OCI-LY7 (cell line): ENCODE measurements at regions not wholly inside any gene's neighbourhood (a gene's known extent, or its start where the extent isn't known, plus 50 kb on each side); places are given as distances from the start of the nearest gene placed in this dataset.

Experiments
- BruUV-seq: library from RNA; stranded (reverse); fragments of 400-500 nt; replicated peaks from 2 replicates; lab custom pipeline; 2021; lab: Mats Ljungman, UMichigan
- CTCF ChIA-PET: fragments of 300-600 bp; sonication (Branson Sonifier 250); formaldehyde crosslinking; loops from one replicate; lab custom pipeline; 2022; ENCODE audit warnings: antibody characterized with exemption; ENCODE audit not compliant: unreplicated experiment; lab: Charles Lee
- POLR2A ChIA-PET: fragments of 300-600 bp; sonication (Branson Sonifier 250); formaldehyde crosslinking; loops from one replicate; lab custom pipeline; 2022; ENCODE audit warnings: antibody characterized with exemption; lab: Charles Lee
- DNase-seq: peaks from one replicate; pipeline ENCODE4 v3.0.0-alpha.2; 2015; ENCODE audit warnings: low spot score
- H2AFZ ChIP-seq: fragments of 200-600 bp; sonication (generic), shearing (Covaris generic); 2 replicates; pipeline ENCODE4 v1.6.1; 2014; ENCODE audit warnings: mild to moderate bottlenecking, antibody characterized with exemption, low read length, moderate library complexity
- H3K27ac ChIP-seq: fragments of 200-600 bp; sonication (generic); 2 replicates; pipeline ENCODE4 v1.5.1; 2014; ENCODE audit warnings: mixed run types, low read depth, mild to moderate bottlenecking, moderate library complexity, low read length, inconsistent platforms; ENCODE audit not compliant: poor library complexity, severe bottlenecking
- H3K36me3 ChIP-seq: fragments of 200-600 bp; sonication (generic); 2 replicates; pipeline ENCODE4 v1.6.1; 2014; ENCODE audit warnings: mild to moderate bottlenecking, antibody characterized with exemption, low read length, moderate library complexity, mixed read lengths; ENCODE audit not compliant: insufficient read depth
- H3K4me1 ChIP-seq: fragments of 200-600 bp; sonication (generic); 2 replicates; pipeline ENCODE4 v1.5.1; 2014; ENCODE audit warnings: mild to moderate bottlenecking, low read length; ENCODE audit not compliant: insufficient read depth, poor library complexity, severe bottlenecking
- H3K4me2 ChIP-seq: fragments of 200-600 bp; sonication (generic); 2 replicates; pipeline ENCODE4 v1.6.1; 2014; ENCODE audit warnings: mild to moderate bottlenecking, low read length
- H3K4me3 ChIP-seq: fragments of 200-600 bp; sonication (generic); 2 replicates; pipeline ENCODE4 v1.5.1; 2014; ENCODE audit warnings: mild to moderate bottlenecking, low read depth, low read length; ENCODE audit not compliant: poor library complexity, severe bottlenecking
- H3K79me2 ChIP-seq: fragments of 200-600 bp; sonication (generic); 2 replicates; pipeline ENCODE4 v1.6.1; 2016; ENCODE audit warnings: low read depth, mild to moderate bottlenecking, low read length, moderate library complexity, mixed read lengths; ENCODE audit not compliant: insufficient read depth
- H3K9me2 ChIP-seq: fragments of 200-600 bp; sonication (generic); 2 replicates; pipeline ENCODE4 v1.6.1; 2016; ENCODE audit warnings: mild to moderate bottlenecking, low read length, mixed read lengths; ENCODE audit not compliant: insufficient read depth
- H3K9me3 ChIP-seq: fragments of 200-600 bp; sonication (generic); 2 replicates; pipeline ENCODE4 v1.6.1; 2014; ENCODE audit warnings: mild to moderate bottlenecking, mixed run types, low read length, mixed read lengths
- H4K20me1 ChIP-seq: fragments of 200-600 bp; sonication (generic); 2 replicates; pipeline ENCODE4 v1.6.1; 2014; ENCODE audit warnings: mild to moderate bottlenecking, antibody characterized with exemption, low read length, moderate library complexity, mixed read lengths; ENCODE audit not compliant: insufficient read depth
- CTCF ChIP-seq: fragments of 200-600 bp; sonication (generic); conservative IDR thresholded peaks from 2 replicates; pipeline ENCODE4 v1.5.1; 2014; ENCODE audit warnings: mild to moderate bottlenecking, antibody characterized with exemption, low read length, moderate library complexity, mixed read lengths
- EZH2phosphoT487 ChIP-seq: fragments of 200-600 bp; sonication (generic); IDR thresholded peaks from 2 replicates; pipeline ENCODE4 v1.6.1; 2018; ENCODE audit warnings: low read depth, borderline replicate concordance, mild to moderate bottlenecking, mixed run types, antibody characterized with exemption, low read length, moderate library complexity, mixed read lengths
- intact Hi-C: fragments of 100-400 bp; cut with micrococcal nuclease; formaldehyde crosslinking; loops from one replicate; pipeline ENCODE4 v1.10.0; 2022; ENCODE audit not compliant: unreplicated experiment

GRCh38 chr17:33837281-33837680 is 417.8 kb upstream of the CCL2 start:
- no peaks in the 10 kb centered on the region for H3K9me2 ChIP-seq
- CTCF ChIA-PET = no interaction called here
- no peak overlapping the region for H3K4me3 ChIP-seq
- no peaks in the 10 kb centered on the region for H3K9me3 ChIP-seq
- POLR2A ChIA-PET = no interaction called here
- no peaks in the 10 kb centered on the region for H3K79me2 ChIP-seq
- DNase-seq = no peak
- H4K20me1 ChIP-seq = no peaks in the 10 kb centered on the region
- no peak for TF ChIP-seq CTCF
- no peak for TF ChIP-seq EZH2phosphoT487
- intact Hi-C loops = no loop called here
- no peak overlapping the region for H3K27ac ChIP-seq
- H3K36me3 ChIP-seq = no peaks in the 10 kb centered on the region
- H2AFZ ChIP-seq = no peak overlapping the region
- H3K4me1 ChIP-seq = no peaks in the 10 kb centered on the region
- BruUV-seq = no TSS peak
- H3K4me2 ChIP-seq = no peak overlapping the region

GRCh38 chr17:33838281-33838680 is 416.8 kb upstream of the CCL2 start:
- H4K20me1 ChIP-seq = no peaks in the 10 kb centered on the region
- H3K36me3 ChIP-seq = no peaks in the 10 kb centered on the region
- H3K79me2 ChIP-seq = no peaks in the 10 kb centered on the region
- no peak overlapping the region for H3K4me2 ChIP-seq
- no peaks in the 10 kb centered on the region for H3K4me1 ChIP-seq
- ChIA-PET CTCF (no interaction called here), POLR2A (no interaction called here)
- no peak overlapping the region for H3K4me3 ChIP-seq
- no TSS peak for BruUV-seq
- no peaks in the 10 kb centered on the region for H3K9me2 ChIP-seq
- H2AFZ ChIP-seq = no peak overlapping the region
- intact Hi-C loops = no loop called here
- TF ChIP-seq EZH2phosphoT487 = no peak
- no peak for TF ChIP-seq CTCF
- H3K9me3 ChIP-seq = no peaks in the 10 kb centered on the region
- H3K27ac ChIP-seq = no peak overlapping the region
- DNase-seq = no peak

GRCh38 chr17:33847900-33848299 is 407.2 kb upstream of the CCL2 start:
- Histone ChIP-seq H3K4me2 (no peak overlapping the region), H3K4me1 (no peaks in the 10 kb centered on the region), H3K36me3 (no peaks in the 10 kb centered on the region), H3K4me3 (no peak overlapping the region), H3K9me3 (no peaks in the 10 kb centered on the region), H4K20me1 (no peaks in the 10 kb centered on the region), H3K27ac (no peak overlapping the region), H2AFZ (no peak overlapping the region), H3K79me2 (no peaks in the 10 kb centered on the region), H3K9me2 (no peaks in the 10 kb centered on the region)
- TF ChIP-seq CTCF = no peak
- no peak for TF ChIP-seq EZH2phosphoT487
- no peak for DNase-seq
- POLR2A ChIA-PET = no interaction called here
- intact Hi-C loops = no loop called here
- CTCF ChIA-PET = no interaction called here
- BruUV-seq = no TSS peak
